ENCODE measurements at regions not wholly inside any gene's neighbourhood (a gene's known extent, or its start where the extent isn't known, plus 50 kb on each side); places are given as distances from the start of the nearest gene placed in this dataset.
"Not testable (repeated sequence)": the region's sequence is repeated elsewhere in the genome, so short reads cannot be mapped to it uniquely, and the experiment has no call there.

- no peak for TF ChIP-seq CTCF (IDR thresholded peaks at IDR 0.05)
Measured at GRCh38 chr17:70945386-70945785, 776.1 kb downstream of the KCNJ2 start.

GRCh38 chr17:70947215-70947614 is 777.9 kb downstream of the KCNJ2 start:
- H3K4me3 ChIP-seq (ENCODE audit: low read depth in 1 of 2, low read length in 1 of 2): no peak overlapping the region
- no peaks in the 10 kb centered on the region for H3K9me3 ChIP-seq
- no peaks in the 10 kb centered on the region for H3K36me3 ChIP-seq
- no peaks in the 10 kb centered on the region for H3K27me3 ChIP-seq
- H3K27ac ChIP-seq: no peak overlapping the region
- no peaks in the 10 kb centered on the region for H3K4me1 ChIP-seq (ENCODE audit: control insufficient read depth in 1 of 2, insufficient read depth in 1 of 2, low read depth in 1 of 2, low read length in 1 of 2)
- TF ChIP-seq CTCF (IDR thresholded peaks at IDR 0.05): no peak

More at GRCh38 chr17:70945386-70945785, 776.1 kb downstream of the KCNJ2 start:
- H3K4me1 ChIP-seq (ENCODE audit: control insufficient read depth in 1 of 2, insufficient read depth in 1 of 2, low read depth in 1 of 2, low read length in 1 of 2): no peaks in the 10 kb centered on the region
- H3K4me3 ChIP-seq (ENCODE audit: low read depth in 1 of 2, low read length in 1 of 2): no peak overlapping the region
- H3K27me3 ChIP-seq: no peaks in the 10 kb centered on the region
- no peaks in the 10 kb centered on the region for H3K36me3 ChIP-seq
- no peak overlapping the region for H3K27ac ChIP-seq
- no peaks in the 10 kb centered on the region for H3K9me3 ChIP-seq

GRCh38 chr17:70947636-70948565 is 778.6 kb downstream of the KCNJ2 start:
- Histone ChIP-seq H3K4me1 (ENCODE audit: control insufficient read depth in 1 of 2, insufficient read depth in 1 of 2, low read depth in 1 of 2, low read length in 1 of 2) (no peaks in the 10 kb centered on the region), H3K27me3 (no peaks in the 10 kb centered on the region), H3K27ac (no peak overlapping the region), H3K36me3 (no peaks in the 10 kb centered on the region), H3K4me3 (ENCODE audit: low read depth in 1 of 2, low read length in 1 of 2) (no peak overlapping the region), H3K9me3 (no peaks in the 10 kb centered on the region)
- TF ChIP-seq CTCF (IDR thresholded peaks at IDR 0.05): no peak

- H3K9me3 ChIP-seq; H3K36me3 ChIP-seq; H3K27ac ChIP-seq; H3K4me1 ChIP-seq (ENCODE audit: control insufficient read depth in 1 of 2, insufficient read depth in 1 of 2, low read depth in 1 of 2, low read length in 1 of 2); H3K4me3 ChIP-seq (ENCODE audit: low read depth in 1 of 2, low read length in 1 of 2); H3K27me3 ChIP-seq: not testable (repeated sequence)
Measured at GRCh38 chr17:70953140-70953539, 783.8 kb downstream of the KCNJ2 start.

GRCh38 chr17:70955441-70955840 is 786.1 kb downstream of the KCNJ2 start:
- Histone ChIP-seq H3K27ac (no peak overlapping the region), H3K9me3 (no peaks in the 10 kb centered on the region), H3K4me3 (ENCODE audit: low read depth in 1 of 2, low read length in 1 of 2) (no peak overlapping the region), H3K27me3 (no peaks in the 10 kb centered on the region), H3K4me1 (ENCODE audit: control insufficient read depth in 1 of 2, insufficient read depth in 1 of 2, low read depth in 1 of 2, low read length in 1 of 2) (no peaks in the 10 kb centered on the region), H3K36me3 (no peaks in the 10 kb centered on the region)
- no peak for TF ChIP-seq CTCF (IDR thresholded peaks at IDR 0.05)

GRCh38 chr17:70956726-70957125 is 787.4 kb downstream of the KCNJ2 start:
- Histone ChIP-seq H3K9me3 (no peaks in the 10 kb centered on the region), H3K36me3 (no peaks in the 10 kb centered on the region), H3K27me3 (no peaks in the 10 kb centered on the region), H3K27ac (no peak overlapping the region), H3K4me1 (ENCODE audit: control insufficient read depth in 1 of 2, insufficient read depth in 1 of 2, low read depth in 1 of 2, low read length in 1 of 2) (no peaks in the 10 kb centered on the region), H3K4me3 (ENCODE audit: low read depth in 1 of 2, low read length in 1 of 2) (no peak overlapping the region)
- no peak for TF ChIP-seq CTCF (IDR thresholded peaks at IDR 0.05)
